HCT116 (cell line): ENCODE measurements at regions not wholly inside any gene's neighbourhood (a gene's known extent, or its start where the extent isn't known, plus 50 kb on each side); places are given as distances from the start of the nearest gene placed in this dataset.

Experiments
- ATAC-seq: fragments of 200-7000 bp; cut with Tn5 transposase; 2 replicates; pipeline ENCODE4 v1.9.1; 2020; ENCODE audit warnings: mild to moderate bottlenecking, moderate library complexity
- BruUV-seq: library from RNA; stranded (reverse); fragments of 400-500 nt; replicated peaks from 2 replicates; lab custom pipeline; 2021; lab: Mats Ljungman, UMichigan
- CTCF ChIA-PET: fragments of 300-600 bp; sonication (Branson Sonifier 250); formaldehyde crosslinking; loops from one replicate; lab custom pipeline; 2021; ENCODE audit warnings: antibody characterized with exemption; lab: Charles Lee
- POLR2A ChIA-PET: fragments of 300-600, 350-600 bp; sonication (Branson Sonifier 250); formaldehyde crosslinking; loops from one replicate; lab custom pipeline; 2021; ENCODE audit warnings: antibody characterized with exemption; lab: Charles Lee
- RAD21 ChIA-PET, 2 experiments: fragments of 300-600 bp; sonication (Branson Sonifier 250); formaldehyde crosslinking; loops; one replicate each; lab custom pipeline; 2023; ENCODE audit warnings: low total read pairs in 2 of 2; ENCODE audit not compliant: uncharacterized antibody in 2 of 2, unreplicated experiment in 2 of 2, low non-redundant PET in 1 of 2; lab: Charles Lee
- DNase-seq: peaks from one replicate; pipeline ENCODE4 v3.0.0-alpha.2; 2010; ENCODE audit warnings: low read depth, low spot score
- H2AFZ ChIP-seq: fragments of 200-600 bp; shearing (Covaris generic), sonication (generic); 2 replicates; pipeline ENCODE4 v1.6.1; 2017; ENCODE audit warnings: low read depth, mixed run types, mixed read lengths, antibody characterized with exemption, low read length; ENCODE audit not compliant: poor library complexity, severe bottlenecking
- H3K27ac ChIP-seq: 2 replicates; pipeline ENCODE4 v1.5.1; 2012; ENCODE audit warnings: low read depth, low read length
- H3K27me3 ChIP-seq: fragments of 200-600 bp; sonication (generic); 2 replicates; pipeline ENCODE4 v1.6.1; 2016; ENCODE audit warnings: mixed run types, low read length, mixed read lengths; ENCODE audit not compliant: insufficient read depth
- H3K36me3 ChIP-seq, 2 experiments: fragments of 200-500 bp in 1 of 2; fragments of 200-600 bp in 1 of 2; sonication (Bioruptor generic) in 1 of 2; sonication (generic) in 1 of 2; 2 replicates each; pipeline versions ENCODE4 v1.5.1 to v1.6.1; 2014 to 2016; ENCODE audit warnings: low read length in 2 of 2, inconsistent platforms in 1 of 2, mixed read lengths in 1 of 2, mixed run types in 1 of 2; ENCODE audit not compliant: insufficient read depth in 2 of 2, control insufficient read depth in 1 of 2
- H3K4me1 ChIP-seq, 2 experiments: fragments of 200-600 bp in 1 of 2; sonication (generic) in 1 of 2; 2 replicates each; pipeline versions ENCODE4 v1.5.1 to v1.6.1; 2012 to 2017; ENCODE audit warnings: low read length in 2 of 2, inconsistent platforms in 1 of 2, mild to moderate bottlenecking in 1 of 2, mixed read lengths in 1 of 2, mixed run types in 1 of 2, moderate library complexity in 1 of 2; ENCODE audit not compliant: insufficient read depth in 2 of 2, control insufficient read depth in 1 of 2
- H3K4me2 ChIP-seq: fragments of 200-600 bp; sonication (generic); 2 replicates; pipeline ENCODE4 v1.6.1; 2017; ENCODE audit warnings: mixed run types, low read length, mixed read lengths
- H3K4me3 ChIP-seq, 2 experiments: fragments of 200-600 bp in 1 of 2; sonication (generic) in 1 of 2; replicated peaks in 1 of 2; 2 replicates each; pipeline ENCODE4 v1.5.1; 2011 to 2016; ENCODE audit warnings: low read length in 2 of 2, control low read depth in 1 of 2, low read depth in 1 of 2, mild to moderate bottlenecking in 1 of 2, mixed read lengths in 1 of 2, mixed run types in 1 of 2
- H3K79me2 ChIP-seq: fragments of 200-600 bp; sonication (generic); 2 replicates; pipeline ENCODE4 v1.6.1; 2017; ENCODE audit warnings: mild to moderate bottlenecking, mixed run types, low read length, moderate library complexity, mixed read lengths; ENCODE audit not compliant: insufficient read depth
- H3K9ac ChIP-seq: fragments of 200-600 bp; sonication (generic); 2 replicates; pipeline ENCODE4 v1.6.1; 2016; ENCODE audit warnings: low read length, mixed read lengths
- H3K9me2 ChIP-seq: fragments of 200-600 bp; sonication (generic), shearing (Covaris generic); 2 replicates; pipeline ENCODE4 v1.6.1; 2017; ENCODE audit warnings: mixed run types, mild to moderate bottlenecking, moderate library complexity; ENCODE audit not compliant: insufficient read depth
- H3K9me3 ChIP-seq, 2 experiments: fragments of 200-500 bp in 1 of 2; fragments of 200-600 bp in 1 of 2; sonication (Bioruptor generic) in 1 of 2; sonication (generic) in 1 of 2; 2 replicates each; pipeline ENCODE4 v1.6.1; 2014 to 2017; ENCODE audit warnings: low read length in 2 of 2, mixed read lengths in 2 of 2, inconsistent platforms in 1 of 2, low read depth in 1 of 2, mild to moderate bottlenecking in 1 of 2, mixed run types in 1 of 2, moderate library complexity in 1 of 2; ENCODE audit not compliant: control insufficient read depth in 1 of 2, insufficient read depth in 1 of 2
- H4K20me1 ChIP-seq: fragments of 200-600 bp; sonication (generic), shearing (Covaris generic); 2 replicates; pipeline ENCODE4 v1.6.1; 2017; ENCODE audit warnings: mixed run types, mild to moderate bottlenecking, moderate library complexity; ENCODE audit not compliant: insufficient read depth
- CEBPB ChIP-seq: IDR thresholded peaks from 2 replicates; pipeline ENCODE4 v1.6.1; 2012; ENCODE audit warnings: low read depth
- EGR1 ChIP-seq: IDR thresholded peaks from 2 replicates; pipeline ENCODE4 v1.6.1; 2012; ENCODE audit warnings: low read depth
- ELF1 ChIP-seq: IDR thresholded peaks from 2 replicates; pipeline ENCODE4 v1.6.1; 2012; ENCODE audit warnings: low read depth, borderline replicate concordance
- EZH2 ChIP-seq: fragments of 200-600 bp; sonication (generic); IDR thresholded peaks from 2 replicates; pipeline ENCODE4 v1.6.1; 2017; ENCODE audit warnings: antibody characterized with exemption, mixed run types
- JUND ChIP-seq: IDR thresholded peaks from 2 replicates; pipeline ENCODE4 v1.6.1; 2012
- POLR2AphosphoS5 ChIP-seq: IDR thresholded peaks from 2 replicates; pipeline ENCODE4 v1.6.1; 2011; ENCODE audit warnings: mild to moderate bottlenecking, low read depth, low read length, moderate library complexity
- RAD21 ChIP-seq: IDR thresholded peaks from 2 replicates; pipeline ENCODE4 v1.6.1; 2012; ENCODE audit warnings: low read depth, mild to moderate bottlenecking
- SP1 ChIP-seq: IDR thresholded peaks from 2 replicates; pipeline ENCODE4 v1.6.1; 2012; ENCODE audit warnings: low read depth
- SRF ChIP-seq: IDR thresholded peaks from 2 replicates; pipeline ENCODE4 v1.6.1; 2012; ENCODE audit warnings: low read depth
- TCF7L2 ChIP-seq: IDR thresholded peaks from 2 replicates; pipeline ENCODE4 v1.7.0; 2011; ENCODE audit warnings: borderline replicate concordance, inconsistent platforms; ENCODE audit not compliant: insufficient read depth, insufficient read length; ENCODE audit errors: extremely low read depth
- ZFX ChIP-seq: fragments of 450-650 bp; IDR thresholded peaks from 2 replicates; pipeline ENCODE4 v1.6.1; 2017
- intact Hi-C: fragments of 100-400 bp; cut with micrococcal nuclease; formaldehyde crosslinking; loops from 2 replicates; pipeline ENCODE4 v1.10.0; 2022
- TF ChIP-seq, protein P1 (sequence below): IDR thresholded peaks from 2 replicates; pipeline ENCODE4 v1.6.1; 2012
- TF ChIP-seq, protein P2 (sequence below): IDR thresholded peaks from 2 replicates; pipeline ENCODE4 v1.6.1; 2012; ENCODE audit warnings: low read depth
- TF ChIP-seq, protein P3 (sequence below), 3 experiments: fragments of 200-600 bp in 1 of 3; sonication (generic) in 1 of 3; IDR thresholded peaks in 2 of 3; conservative IDR thresholded peaks in 1 of 3; 2 replicates each; pipeline ENCODE4 v1.5.1; 2012 to 2017; ENCODE audit warnings: low read depth in 2 of 3, low read length in 2 of 3, antibody characterized with exemption in 1 of 3, borderline replicate concordance in 1 of 3, control low read depth in 1 of 3, mild to moderate bottlenecking in 1 of 3, mixed read lengths in 1 of 3, mixed run types in 1 of 3, moderate library complexity in 1 of 3; ENCODE audit not compliant: insufficient read depth in 1 of 3
- TF ChIP-seq, protein P4 (sequence below): IDR thresholded peaks from 2 replicates; pipeline ENCODE4 v1.6.1; 2012

DNA sequence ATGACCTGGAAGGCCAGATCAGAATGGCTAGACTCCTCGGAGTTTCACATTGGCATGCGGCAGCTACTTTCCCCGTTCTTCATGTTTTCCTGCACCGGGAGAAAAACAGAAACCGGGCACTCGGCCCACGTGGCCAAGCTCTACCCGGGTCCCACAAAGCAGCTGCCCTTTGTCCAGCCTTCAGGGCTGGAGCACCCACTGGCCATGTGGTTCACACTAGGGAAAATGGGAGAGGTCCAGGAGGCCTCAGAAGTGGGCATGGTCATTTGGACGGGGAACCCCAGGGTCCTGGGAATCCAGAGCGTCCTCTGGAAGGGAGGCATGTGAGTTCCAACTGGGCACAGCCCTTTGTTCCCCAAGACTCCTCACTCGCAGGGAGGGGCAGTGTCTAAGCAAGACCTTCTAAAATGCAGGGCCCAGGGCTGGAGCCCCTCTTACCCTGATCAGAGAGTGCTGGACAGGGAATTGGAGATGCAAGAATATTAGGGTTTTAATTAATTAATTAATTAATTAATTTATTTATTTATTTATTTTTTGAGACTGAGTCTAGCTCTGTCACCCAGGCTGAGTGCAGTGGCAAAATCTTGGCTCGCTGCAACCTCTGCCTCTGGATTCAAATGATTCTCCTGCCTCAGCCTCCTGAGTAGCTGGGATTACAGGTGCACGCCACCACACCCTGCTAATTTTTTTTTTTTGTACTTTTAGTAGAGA, 97.2 kb upstream of the CPEB4 start:
- H3K27ac ChIP-seq: no peak overlapping the region
- RAD21 ChIA-PET: no interaction called here
- no peaks in the 10 kb centered on the region for H4K20me1 ChIP-seq
- POLR2A ChIA-PET: no interaction called here
- no peak overlapping the region for H2AFZ ChIP-seq
- no peaks in the 10 kb centered on the region for H3K79me2 ChIP-seq
- peaks cover 6% of the 10 kb centered on the region; the same call in 1 of the 2 replicates for H3K27me3 ChIP-seq
- no peak overlapping the region for H3K4me3 ChIP-seq
- ATAC-seq: no peak
- H3K36me3 ChIP-seq: no peaks in the 10 kb centered on the region
- H3K4me2 ChIP-seq: no peak overlapping the region
- no peak overlapping the region for H3K9ac ChIP-seq
- H3K4me1 ChIP-seq: peaks cover 34 to 40% of the 10 kb centered on the region in 2 experiments
- intact Hi-C loops: no loop called here
- BruUV-seq: no TSS peak
- no peak for DNase-seq
- TF ChIP-seq EZH2 (no peak), ZFX (no peak)
- TF ChIP-seq, all 23 proteins: peak for 0
- H3K9me2 ChIP-seq: no peaks in the 10 kb centered on the region
- H3K9me3 ChIP-seq: no peaks in the 10 kb centered on the region
- CTCF ChIA-PET: no interaction called here

DNA sequence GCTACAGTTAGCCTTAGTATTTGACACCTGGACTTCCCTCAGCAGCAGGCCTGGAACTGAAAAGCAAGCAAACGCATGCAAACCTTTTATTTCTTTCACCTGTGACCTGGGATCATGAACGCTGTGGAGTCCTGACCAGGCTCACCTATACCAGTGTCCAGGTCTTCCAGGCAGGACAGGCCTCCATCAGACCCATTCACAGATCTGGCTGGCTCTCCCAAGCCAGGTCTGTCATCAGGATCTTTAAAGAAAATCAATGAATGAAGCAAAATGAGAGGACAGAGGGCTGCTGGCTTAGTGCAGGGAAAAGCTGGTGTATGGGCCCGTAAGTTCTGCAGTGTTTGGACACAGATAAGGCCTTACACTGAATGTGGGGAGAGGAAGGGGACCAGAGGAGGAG, 96.3 kb upstream of the CPEB4 start:
- H3K4me1 ChIP-seq: peaks cover 34 to 40% of the 10 kb centered on the region in 2 experiments
- peaks cover 6% of the 10 kb centered on the region; the same call in 1 of the 2 replicates for H3K27me3 ChIP-seq
- TF ChIP-seq EGR1: no peak
- TF ChIP-seq SRF: no peak
- TF ChIP-seq, protein P1, sequence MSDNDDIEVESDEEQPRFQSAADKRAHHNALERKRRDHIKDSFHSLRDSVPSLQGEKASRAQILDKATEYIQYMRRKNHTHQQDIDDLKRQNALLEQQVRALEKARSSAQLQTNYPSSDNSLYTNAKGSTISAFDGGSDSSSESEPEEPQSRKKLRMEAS: no peak
- no peak for TF ChIP-seq RAD21
- TF ChIP-seq, protein P2, sequence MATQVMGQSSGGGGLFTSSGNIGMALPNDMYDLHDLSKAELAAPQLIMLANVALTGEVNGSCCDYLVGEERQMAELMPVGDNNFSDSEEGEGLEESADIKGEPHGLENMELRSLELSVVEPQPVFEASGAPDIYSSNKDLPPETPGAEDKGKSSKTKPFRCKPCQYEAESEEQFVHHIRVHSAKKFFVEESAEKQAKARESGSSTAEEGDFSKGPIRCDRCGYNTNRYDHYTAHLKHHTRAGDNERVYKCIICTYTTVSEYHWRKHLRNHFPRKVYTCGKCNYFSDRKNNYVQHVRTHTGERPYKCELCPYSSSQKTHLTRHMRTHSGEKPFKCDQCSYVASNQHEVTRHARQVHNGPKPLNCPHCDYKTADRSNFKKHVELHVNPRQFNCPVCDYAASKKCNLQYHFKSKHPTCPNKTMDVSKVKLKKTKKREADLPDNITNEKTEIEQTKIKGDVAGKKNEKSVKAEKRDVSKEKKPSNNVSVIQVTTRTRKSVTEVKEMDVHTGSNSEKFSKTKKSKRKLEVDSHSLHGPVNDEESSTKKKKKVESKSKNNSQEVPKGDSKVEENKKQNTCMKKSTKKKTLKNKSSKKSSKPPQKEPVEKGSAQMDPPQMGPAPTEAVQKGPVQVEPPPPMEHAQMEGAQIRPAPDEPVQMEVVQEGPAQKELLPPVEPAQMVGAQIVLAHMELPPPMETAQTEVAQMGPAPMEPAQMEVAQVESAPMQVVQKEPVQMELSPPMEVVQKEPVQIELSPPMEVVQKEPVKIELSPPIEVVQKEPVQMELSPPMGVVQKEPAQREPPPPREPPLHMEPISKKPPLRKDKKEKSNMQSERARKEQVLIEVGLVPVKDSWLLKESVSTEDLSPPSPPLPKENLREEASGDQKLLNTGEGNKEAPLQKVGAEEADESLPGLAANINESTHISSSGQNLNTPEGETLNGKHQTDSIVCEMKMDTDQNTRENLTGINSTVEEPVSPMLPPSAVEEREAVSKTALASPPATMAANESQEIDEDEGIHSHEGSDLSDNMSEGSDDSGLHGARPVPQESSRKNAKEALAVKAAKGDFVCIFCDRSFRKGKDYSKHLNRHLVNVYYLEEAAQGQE: no peak
- no peak for TF ChIP-seq POLR2AphosphoS5
- TF ChIP-seq, protein P3, sequence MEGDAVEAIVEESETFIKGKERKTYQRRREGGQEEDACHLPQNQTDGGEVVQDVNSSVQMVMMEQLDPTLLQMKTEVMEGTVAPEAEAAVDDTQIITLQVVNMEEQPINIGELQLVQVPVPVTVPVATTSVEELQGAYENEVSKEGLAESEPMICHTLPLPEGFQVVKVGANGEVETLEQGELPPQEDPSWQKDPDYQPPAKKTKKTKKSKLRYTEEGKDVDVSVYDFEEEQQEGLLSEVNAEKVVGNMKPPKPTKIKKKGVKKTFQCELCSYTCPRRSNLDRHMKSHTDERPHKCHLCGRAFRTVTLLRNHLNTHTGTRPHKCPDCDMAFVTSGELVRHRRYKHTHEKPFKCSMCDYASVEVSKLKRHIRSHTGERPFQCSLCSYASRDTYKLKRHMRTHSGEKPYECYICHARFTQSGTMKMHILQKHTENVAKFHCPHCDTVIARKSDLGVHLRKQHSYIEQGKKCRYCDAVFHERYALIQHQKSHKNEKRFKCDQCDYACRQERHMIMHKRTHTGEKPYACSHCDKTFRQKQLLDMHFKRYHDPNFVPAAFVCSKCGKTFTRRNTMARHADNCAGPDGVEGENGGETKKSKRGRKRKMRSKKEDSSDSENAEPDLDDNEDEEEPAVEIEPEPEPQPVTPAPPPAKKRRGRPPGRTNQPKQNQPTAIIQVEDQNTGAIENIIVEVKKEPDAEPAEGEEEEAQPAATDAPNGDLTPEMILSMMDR (IDR thresholded peaks at IDR 0.05 in 2 of 3, conservative IDR thresholded peaks at IDR 0.05 in 1 of 3; ENCODE audit: borderline replicate concordance in 1 of 3, insufficient read depth in 1 of 3, low read depth in 2 of 3, low read length in 2 of 3): no peak
- TF ChIP-seq TCF7L2: no peak
- no peak for TF ChIP-seq JUND
- TF ChIP-seq, protein P4, sequence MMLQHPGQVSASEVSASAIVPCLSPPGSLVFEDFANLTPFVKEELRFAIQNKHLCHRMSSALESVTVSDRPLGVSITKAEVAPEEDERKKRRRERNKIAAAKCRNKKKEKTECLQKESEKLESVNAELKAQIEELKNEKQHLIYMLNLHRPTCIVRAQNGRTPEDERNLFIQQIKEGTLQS: no peak
- no peak for TF ChIP-seq CEBPB
- no peak for TF ChIP-seq ELF1
- no peak for TF ChIP-seq SP1
- DNase-seq (no peak), ATAC-seq (no peak)
- H3K9me3 ChIP-seq: no peaks in the 10 kb centered on the region
- H3K9ac ChIP-seq: no peak overlapping the region
- H3K36me3 ChIP-seq: no peaks in the 10 kb centered on the region
- no peak overlapping the region for H3K4me3 ChIP-seq
- no peaks in the 10 kb centered on the region for H4K20me1 ChIP-seq
- no peak overlapping the region for H3K27ac ChIP-seq
- no peaks in the 10 kb centered on the region for H3K9me2 ChIP-seq
- intact Hi-C loops: no loop called here
- H2AFZ ChIP-seq: no peak overlapping the region
- ChIA-PET POLR2A (no interaction called here), CTCF (no interaction called here), RAD21 (no interaction called here)
- BruUV-seq: no TSS peak
- no peak overlapping the region for H3K4me2 ChIP-seq
- no peaks in the 10 kb centered on the region for H3K79me2 ChIP-seq
